Mesendoderm (in vitro differentiated cells): ENCODE measurements at regions not wholly inside any gene's neighbourhood (a gene's known extent, or its start where the extent isn't known, plus 50 kb on each side); places are given as distances from the start of the nearest gene placed in this dataset.

ENCODE experiments used
- DNase-seq: peaks from one replicate; pipeline ENCODE4 v3.0.0; 2013
- H2AK5ac ChIP-seq: 2 replicates; pipeline ENCODE4 v1.6.1; 2013; ENCODE audit warnings: low read length, inconsistent platforms
- H2BK120ac ChIP-seq: 2 replicates; pipeline ENCODE4 v1.6.1; 2013; ENCODE audit warnings: low read depth, mild to moderate bottlenecking, low read length, moderate library complexity, mixed read lengths
- H2BK15ac ChIP-seq: replicated peaks from 2 replicates; pipeline ENCODE4 v1.6.1; 2013; ENCODE audit warnings: low read depth, mild to moderate bottlenecking, moderate library complexity
- H2BK5ac ChIP-seq: 2 replicates; pipeline ENCODE4 v1.6.1; 2013; ENCODE audit warnings: low read length, inconsistent platforms
- H3K18ac ChIP-seq: 2 replicates; pipeline ENCODE4 v1.6.1; 2013; ENCODE audit warnings: mild to moderate bottlenecking, low read length, mixed read lengths
- H3K23ac ChIP-seq: one replicate; pipeline ENCODE4 v1.6.1; 2013; ENCODE audit warnings: low read length
- H3K27ac ChIP-seq: 2 replicates; pipeline ENCODE4 v1.5.1; 2013; ENCODE audit warnings: low read depth, mild to moderate bottlenecking, inconsistent platforms, low read length, moderate library complexity
- H3K27me3 ChIP-seq: 2 replicates; pipeline ENCODE4 v1.6.1; 2013; ENCODE audit warnings: low read length, control low read depth, mild to moderate bottlenecking, inconsistent platforms; ENCODE audit not compliant: insufficient read depth, poor library complexity
- H3K36me3 ChIP-seq: 2 replicates; pipeline ENCODE4 v1.6.1; 2013; ENCODE audit warnings: low read length, inconsistent platforms; ENCODE audit not compliant: control insufficient read depth, insufficient read depth
- H3K4ac ChIP-seq: one replicate; pipeline ENCODE4 v1.6.1; 2013; ENCODE audit warnings: low read depth, mild to moderate bottlenecking, low read length, moderate library complexity
- H3K4me1 ChIP-seq: 2 replicates; pipeline ENCODE4 v1.6.1; 2013; ENCODE audit warnings: low read depth, low read length, inconsistent platforms; ENCODE audit not compliant: control insufficient read depth
- H3K4me2 ChIP-seq: 2 replicates; pipeline ENCODE4 v1.6.1; 2013; ENCODE audit warnings: low read length
- H3K4me3 ChIP-seq: 2 replicates; pipeline ENCODE4 v1.5.1; 2013; ENCODE audit warnings: mild to moderate bottlenecking, low read length
- H3K56ac ChIP-seq: one replicate; pipeline ENCODE4 v1.6.1; 2013; ENCODE audit warnings: low read length
- H3K79me1 ChIP-seq: 2 replicates; pipeline ENCODE4 v1.6.1; 2013; ENCODE audit warnings: low read length, inconsistent platforms
- H3K79me2 ChIP-seq: 2 replicates; pipeline ENCODE4 v1.6.1; 2013; ENCODE audit warnings: mild to moderate bottlenecking, low read length; ENCODE audit not compliant: control insufficient read depth, insufficient read depth
- H3K9ac ChIP-seq: 2 replicates; pipeline ENCODE4 v1.6.1; 2013; ENCODE audit warnings: low read length, inconsistent platforms
- H4K5ac ChIP-seq: one replicate; pipeline ENCODE4 v1.6.1; 2013; ENCODE audit warnings: low read length
- H4K8ac ChIP-seq: one replicate; pipeline ENCODE4 v1.6.1; 2013; ENCODE audit warnings: low read depth, mild to moderate bottlenecking, control low read depth, low read length, moderate library complexity
- WGBS: extraction: QIAGEN DNeasy Blood & Tissue Kit; methylation state at CpG from one replicate; pipeline ENCODE4 v1.1.7; 2013; ENCODE audit warnings: low lambda C conversion rate, missing lambda C conversion rate; ENCODE audit not compliant: insufficient coverage; ENCODE audit errors: extremely low coverage; 5-methylcytosine and 5-hydroxymethylcytosine counted together

DNA sequence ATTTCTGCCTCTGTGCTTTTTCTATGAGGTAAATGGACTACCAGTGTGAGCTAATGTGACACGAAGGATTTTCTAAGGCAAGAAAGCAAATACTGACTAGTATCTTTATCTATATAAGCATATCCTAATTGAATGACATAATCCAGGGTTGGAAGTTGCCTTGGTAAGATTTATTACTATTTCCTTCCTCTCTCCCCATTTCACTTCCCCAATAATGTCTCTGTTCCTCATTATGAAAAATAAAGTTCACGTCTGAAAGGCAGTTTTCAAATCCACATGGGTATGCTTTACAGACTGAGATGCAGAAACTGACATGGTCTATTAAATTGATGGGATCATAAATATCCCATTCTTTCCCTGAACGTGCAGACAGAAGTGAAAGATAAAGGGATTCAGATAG, 86.0 kb downstream of the DTWD1 start:
- Histone ChIP-seq H3K4me2 (no peak overlapping the region), H3K18ac (no peak overlapping the region), H3K36me3 (no peaks in the 10 kb centered on the region), H2BK5ac (no peak overlapping the region), H3K4me1 (no peaks in the 10 kb centered on the region), H3K27ac (no peak overlapping the region), H2BK15ac (no peak overlapping the region), H4K5ac (no peak overlapping the region), H4K8ac (peak overlapping the region; percentile 28), H3K4me3 (no peak overlapping the region), H2BK120ac (no peak overlapping the region), H3K27me3 (no peaks in the 10 kb centered on the region), H3K56ac (no peak overlapping the region), H3K79me2 (no peaks in the 10 kb centered on the region), H3K23ac (no peak overlapping the region), H3K9ac (no peak overlapping the region), H2AK5ac (no peak overlapping the region), H3K79me1 (no peaks in the 10 kb centered on the region), H3K4ac (no peak overlapping the region)
- DNase-seq, result no peak
- whole genome bisulfite sequencing, result no CpG with 5 or more reads among the region's 3 CpGs

- H4K5ac ChIP-seq, result no peak overlapping the region
- H3K27ac ChIP-seq, result no peak overlapping the region
- no peak overlapping the region for H3K4me2 ChIP-seq
- H3K23ac ChIP-seq, result no peak overlapping the region
- H3K79me1 ChIP-seq, result no peaks in the 10 kb centered on the region
- no peak for DNase-seq
- H2AK5ac ChIP-seq, result no peak overlapping the region
- H2BK15ac ChIP-seq, result no peak overlapping the region
- no peak overlapping the region for H4K8ac ChIP-seq
- H3K79me2 ChIP-seq, result no peaks in the 10 kb centered on the region
- H3K4ac ChIP-seq, result no peak overlapping the region
- no peaks in the 10 kb centered on the region for H3K36me3 ChIP-seq
- H3K18ac ChIP-seq, result no peak overlapping the region
- H3K4me3 ChIP-seq, result no peak overlapping the region
- H2BK5ac ChIP-seq, result no peak overlapping the region
- no peak overlapping the region for H3K56ac ChIP-seq
- WGBS, result no CpG with 5 or more reads among the region's 1 CpG
- no peak overlapping the region for H3K9ac ChIP-seq
- no peak overlapping the region for H2BK120ac ChIP-seq
- no peaks in the 10 kb centered on the region for H3K27me3 ChIP-seq
- no peaks in the 10 kb centered on the region for H3K4me1 ChIP-seq
Observed at GRCh38 chr15:49707598-49707997, 86.8 kb downstream of the DTWD1 start.

GRCh38 chr15:49709646-49710214, 88.9 kb downstream of the DTWD1 start:
- Histone ChIP-seq H2BK15ac (no peak overlapping the region), H3K36me3 (no peaks in the 10 kb centered on the region), H2BK5ac (no peak overlapping the region), H3K18ac (no peak overlapping the region), H3K4me1 (peaks cover 4% of the 10 kb centered on the region), H3K23ac (no peak overlapping the region), H3K4me2 (no peak overlapping the region), H3K27ac (no peak overlapping the region), H3K27me3 (no peaks in the 10 kb centered on the region), H3K9ac (no peak overlapping the region), H3K79me2 (no peaks in the 10 kb centered on the region), H2BK120ac (no peak overlapping the region), H3K4ac (no peak overlapping the region), H4K8ac (no peak overlapping the region), H4K5ac (no peak overlapping the region), H3K4me3 (no peak overlapping the region), H3K56ac (no peak overlapping the region), H2AK5ac (no peak overlapping the region), H3K79me1 (no peaks in the 10 kb centered on the region)
- no peak for DNase-seq
- no CpG with 5 or more reads among the region's 1 CpG for WGBS

GRCh38 chr15:49712162-49712561, 91.3 kb downstream of the DTWD1 start:
- peaks cover 4% of the 10 kb centered on the region for H3K4me1 ChIP-seq
- no peak overlapping the region for H3K4me3 ChIP-seq
- no peak overlapping the region for H2BK5ac ChIP-seq
- H3K79me1 ChIP-seq, result no peaks in the 10 kb centered on the region
- H3K4ac ChIP-seq, result no peak overlapping the region
- no peak overlapping the region for H3K23ac ChIP-seq
- no CpG with 5 or more reads among the region's 3 CpGs for WGBS
- H3K4me2 ChIP-seq, result no peak overlapping the region
- no peak for DNase-seq
- no peak overlapping the region for H3K18ac ChIP-seq
- no peak overlapping the region for H3K56ac ChIP-seq
- no peaks in the 10 kb centered on the region for H3K36me3 ChIP-seq
- H2AK5ac ChIP-seq, result no peak overlapping the region
- H4K8ac ChIP-seq, result no peak overlapping the region
- no peaks in the 10 kb centered on the region for H3K79me2 ChIP-seq
- no peak overlapping the region for H3K27ac ChIP-seq
- no peak overlapping the region for H2BK120ac ChIP-seq
- no peaks in the 10 kb centered on the region for H3K27me3 ChIP-seq
- H2BK15ac ChIP-seq, result no peak overlapping the region
- no peak overlapping the region for H3K9ac ChIP-seq
- H4K5ac ChIP-seq, result no peak overlapping the region

DNA sequence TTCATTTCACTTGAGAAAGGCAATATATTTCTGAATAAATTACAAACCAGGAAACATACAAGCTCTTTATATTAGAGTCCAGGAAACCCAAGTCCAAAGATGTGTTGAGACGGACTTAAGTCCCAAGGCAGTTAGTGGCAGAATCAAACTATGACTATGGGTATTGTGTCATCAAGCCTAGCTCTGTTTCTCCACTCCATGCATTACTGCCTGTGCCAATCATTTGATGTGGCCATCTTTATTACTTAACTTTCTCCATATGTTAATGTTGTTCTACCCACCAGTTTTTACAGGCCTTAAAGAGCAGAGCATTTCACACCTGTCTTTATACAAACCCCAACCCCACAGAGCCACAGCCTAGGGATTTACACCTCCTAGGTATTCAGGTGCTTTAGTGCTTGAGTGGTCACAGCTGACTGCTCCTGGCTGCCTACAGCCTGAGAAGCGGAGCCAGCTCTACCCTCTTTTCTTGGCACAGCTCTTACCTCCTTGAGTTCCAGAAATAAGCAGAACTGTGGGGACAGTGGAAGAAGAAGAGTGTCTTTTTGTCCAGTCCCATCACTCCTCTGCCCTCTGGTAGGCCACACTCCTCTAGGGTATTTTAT, 92.1 kb downstream of the DTWD1 start:
- Histone ChIP-seq H3K27ac (no peak overlapping the region), H3K27me3 (no peaks in the 10 kb centered on the region), H3K36me3 (no peaks in the 10 kb centered on the region), H2BK120ac (no peak overlapping the region), H2BK5ac (no peak overlapping the region), H3K4me1 (peaks cover 4% of the 10 kb centered on the region), H3K4ac (no peak overlapping the region), H3K79me2 (no peaks in the 10 kb centered on the region), H4K8ac (no peak overlapping the region), H2BK15ac (no peak overlapping the region), H2AK5ac (no peak overlapping the region), H3K9ac (no peak overlapping the region), H3K4me3 (no peak overlapping the region), H4K5ac (no peak overlapping the region), H3K23ac (no peak overlapping the region), H3K56ac (no peak overlapping the region), H3K4me2 (no peak overlapping the region), H3K79me1 (no peaks in the 10 kb centered on the region), H3K18ac (no peak overlapping the region)
- DNase-seq, result peak; percentile 34
- no CpG with 5 or more reads among the region's 2 CpGs for whole genome bisulfite sequencing

DNA sequence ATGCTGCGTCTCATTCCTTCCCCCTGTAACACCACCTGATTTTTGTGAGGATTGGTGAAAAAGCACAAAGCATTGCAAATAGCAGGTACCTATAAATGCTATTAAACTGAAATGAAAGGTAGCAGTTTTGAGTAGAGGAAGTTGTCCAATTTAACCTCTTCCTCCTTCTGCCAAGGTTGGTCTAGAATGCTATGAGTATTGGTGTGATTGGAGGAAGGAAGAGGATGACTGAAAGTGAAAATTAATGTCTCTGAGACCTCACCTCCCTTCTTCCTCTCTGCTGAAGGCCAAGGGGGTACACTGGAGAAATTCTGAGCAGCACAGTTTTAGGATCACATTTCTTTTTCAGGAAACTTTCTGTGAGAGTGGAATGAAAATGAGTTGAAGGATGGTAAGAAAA, 94.4 kb downstream of the DTWD1 start:
- no peak overlapping the region for H3K56ac ChIP-seq
- H3K18ac ChIP-seq, result no peak overlapping the region
- no peak overlapping the region for H2BK5ac ChIP-seq
- H4K5ac ChIP-seq, result no peak overlapping the region
- DNase-seq, result no peak
- no peak overlapping the region for H3K4me2 ChIP-seq
- H2BK15ac ChIP-seq, result no peak overlapping the region
- H3K4ac ChIP-seq, result no peak overlapping the region
- H3K36me3 ChIP-seq, result no peaks in the 10 kb centered on the region
- no peak overlapping the region for H3K4me3 ChIP-seq
- H3K9ac ChIP-seq, result no peak overlapping the region
- no peak overlapping the region for H3K27ac ChIP-seq
- H3K79me2 ChIP-seq, result no peaks in the 10 kb centered on the region
- no peak overlapping the region for H2AK5ac ChIP-seq
- no peak overlapping the region for H3K23ac ChIP-seq
- H3K4me1 ChIP-seq, result peaks cover 4% of the 10 kb centered on the region
- H4K8ac ChIP-seq, result no peak overlapping the region
- no peak overlapping the region for H2BK120ac ChIP-seq
- no CpG with 5 or more reads among the region's 1 CpG for WGBS
- H3K27me3 ChIP-seq, result no peaks in the 10 kb centered on the region
- no peaks in the 10 kb centered on the region for H3K79me1 ChIP-seq
